Muscle of back (tissue), 3 donors: ENCODE measurements at regions not wholly inside any gene's neighbourhood (a gene's known extent, or its start where the extent isn't known, plus 50 kb on each side); places are given as distances from the start of the nearest gene placed in this dataset.

Experiments used
- DNase-seq, 3 donors: peaks; one replicate each; pipeline versions ENCODE4 v3.0.0 to v3.0.0-alpha.2; 2013

DNA sequence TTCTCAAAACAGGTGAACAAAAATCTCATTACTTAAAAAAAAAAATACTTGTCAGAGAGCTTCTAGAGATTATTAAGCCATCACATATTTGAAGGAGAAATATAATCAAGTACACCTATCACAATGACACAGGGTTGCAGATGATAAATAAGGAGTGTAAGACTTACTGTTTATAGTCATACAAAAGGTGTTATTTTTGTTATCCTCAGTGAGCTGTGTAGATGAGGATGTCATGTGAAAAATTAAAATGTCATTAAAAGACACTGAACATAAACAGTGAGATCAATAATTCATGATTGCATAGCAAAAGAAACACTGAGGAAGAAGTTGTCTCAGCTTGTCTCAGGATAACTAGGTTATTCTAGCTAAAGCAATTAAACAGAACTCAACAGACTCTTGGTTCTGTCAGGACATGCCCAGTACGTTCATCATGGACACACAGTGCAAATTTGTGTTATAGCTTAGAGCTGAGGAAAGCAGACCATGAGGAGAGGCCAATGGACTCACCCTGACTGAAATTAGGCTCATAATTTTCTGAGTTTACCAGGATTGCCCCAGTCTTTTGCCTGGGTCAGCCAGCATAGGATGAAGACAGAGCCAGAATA lies 1162.6 kb upstream of the C9orf72 start:
- DNase-seq = no peak

DNA sequence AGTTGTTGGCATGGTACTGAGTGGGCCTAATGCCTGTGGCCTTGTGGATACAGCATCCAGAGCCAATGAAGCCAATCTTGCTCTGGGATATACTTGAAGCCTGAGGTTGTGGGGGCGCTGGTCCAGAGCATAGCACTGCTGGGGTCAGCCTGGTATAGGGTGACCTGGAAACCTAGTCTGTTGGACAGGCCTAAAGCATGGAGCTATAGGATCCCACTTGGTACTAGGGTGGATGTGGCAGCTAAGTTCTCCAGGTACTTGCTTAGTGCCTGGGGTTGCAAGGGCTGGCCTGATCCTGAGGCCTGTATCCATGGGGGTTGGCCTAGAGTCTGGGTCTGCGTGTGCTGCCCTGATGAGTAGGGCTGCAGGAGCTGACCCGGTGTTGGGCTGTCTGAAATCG lies 1168.2 kb upstream of the C9orf72 start:
- DNase-seq = no peak

DNA sequence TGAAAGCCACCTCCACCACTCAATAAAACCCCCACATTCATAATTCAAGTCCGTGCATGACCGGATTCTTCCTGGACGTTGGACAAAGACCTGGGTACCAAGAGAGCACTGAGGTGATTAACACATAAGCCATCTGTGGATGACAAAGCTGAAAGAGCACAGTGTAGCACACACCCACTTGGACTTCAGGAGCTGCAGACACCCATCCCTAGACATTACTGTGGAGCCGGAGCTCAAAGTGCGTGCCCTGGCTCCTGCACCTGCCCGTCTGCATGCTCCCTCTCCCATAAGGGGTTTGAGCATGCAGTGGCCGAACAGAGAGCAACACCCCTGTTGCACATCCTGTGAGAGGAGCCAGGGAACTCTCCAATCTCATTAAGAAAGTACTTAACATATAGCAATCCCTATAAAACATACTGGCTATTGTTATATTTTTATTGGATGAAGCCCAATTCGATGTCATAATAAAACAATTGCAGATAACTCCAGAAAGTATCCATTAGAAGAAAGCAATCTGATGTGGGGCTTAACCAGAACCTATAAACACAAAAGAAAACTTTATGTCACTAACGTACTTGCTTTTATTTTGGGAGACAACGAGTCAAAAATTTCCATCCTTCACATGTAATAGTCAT lies 1174.2 kb upstream of the C9orf72 start:
- DNase-seq = peak; percentile 10 to 81 (median 12)

DNA sequence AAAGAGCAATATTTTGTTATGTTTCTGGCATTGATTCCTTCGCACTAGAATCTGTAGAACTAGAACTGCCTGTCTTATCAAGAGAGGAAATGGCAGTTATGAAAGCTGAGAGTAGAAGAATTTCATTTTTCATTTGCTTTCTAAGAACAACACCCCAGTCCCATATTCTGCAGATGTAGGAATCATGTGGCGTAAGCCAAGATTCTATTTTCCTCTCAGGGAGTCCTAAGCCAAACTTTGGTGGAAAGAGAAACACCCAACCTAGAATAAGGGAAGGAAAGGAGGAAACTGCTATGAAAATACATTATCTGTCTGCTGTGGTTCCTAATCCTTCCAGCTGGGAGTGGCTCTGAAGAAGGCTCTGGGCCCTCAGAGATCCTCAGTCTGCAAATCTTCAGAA lies 1176.9 kb upstream of the C9orf72 start:
- peak in 2 of 3 donors; percentile 22 to 72 for DNase-seq

DNA sequence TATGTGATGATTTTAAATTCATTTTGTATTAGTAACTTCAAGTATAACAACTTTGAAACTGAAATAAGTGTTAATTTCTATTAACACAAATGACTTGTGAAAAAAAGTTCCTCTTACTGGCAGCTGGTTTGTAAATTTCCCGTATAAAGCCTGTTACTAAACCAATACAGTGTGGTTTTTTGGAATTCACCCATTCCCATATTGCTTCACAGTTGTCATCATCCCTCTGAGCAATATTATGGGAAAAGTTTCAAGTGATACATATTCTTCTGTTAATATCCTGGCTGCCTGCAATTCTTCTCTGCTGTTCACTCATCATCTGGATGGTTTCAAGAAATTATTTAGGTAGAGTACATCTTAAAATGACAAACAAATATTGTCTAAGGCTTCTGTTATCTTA lies 1185.1 kb upstream of the C9orf72 start:
- DNase-seq = no peak

DNA sequence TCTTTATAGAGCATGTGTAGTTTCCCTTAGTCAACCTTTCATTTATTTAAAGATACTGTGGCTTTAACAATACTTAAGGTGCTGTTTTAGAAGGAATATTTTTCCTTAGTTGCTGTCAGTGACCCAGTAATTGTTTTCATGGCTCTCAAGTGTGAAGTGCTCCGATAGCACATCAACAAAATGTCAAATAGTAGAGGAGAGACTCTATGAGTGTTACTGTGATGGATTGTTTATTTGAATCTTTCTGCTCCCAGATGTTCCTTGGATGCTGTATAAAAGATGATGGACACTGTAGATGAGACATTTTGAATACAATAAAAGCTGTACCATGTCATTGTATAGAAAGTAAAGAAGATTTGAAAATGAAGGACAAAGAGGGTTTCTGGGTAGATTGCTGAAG lies 1185.7 kb upstream of the C9orf72 start:
- DNase-seq = no peak

DNA sequence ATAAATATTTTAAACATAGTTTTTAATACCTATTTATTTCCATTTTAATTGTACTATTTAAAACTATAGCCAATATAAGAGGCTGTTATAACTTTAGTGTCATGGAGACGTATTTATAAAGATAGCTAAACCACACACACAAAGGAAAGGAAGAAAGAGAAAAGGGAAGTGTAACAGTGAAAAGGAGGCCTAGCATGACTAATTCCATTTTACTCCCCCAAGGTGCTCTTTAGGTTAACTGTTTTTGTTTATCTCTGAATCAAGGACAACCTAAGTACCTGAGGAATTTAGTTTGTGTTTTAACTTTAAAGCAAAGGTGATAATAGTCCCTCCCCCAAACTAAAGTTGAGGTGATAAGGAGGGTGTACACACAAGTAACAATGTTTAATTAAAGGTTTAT lies 1188.9 kb upstream of the C9orf72 start:
- no peak for DNase-seq

DNA sequence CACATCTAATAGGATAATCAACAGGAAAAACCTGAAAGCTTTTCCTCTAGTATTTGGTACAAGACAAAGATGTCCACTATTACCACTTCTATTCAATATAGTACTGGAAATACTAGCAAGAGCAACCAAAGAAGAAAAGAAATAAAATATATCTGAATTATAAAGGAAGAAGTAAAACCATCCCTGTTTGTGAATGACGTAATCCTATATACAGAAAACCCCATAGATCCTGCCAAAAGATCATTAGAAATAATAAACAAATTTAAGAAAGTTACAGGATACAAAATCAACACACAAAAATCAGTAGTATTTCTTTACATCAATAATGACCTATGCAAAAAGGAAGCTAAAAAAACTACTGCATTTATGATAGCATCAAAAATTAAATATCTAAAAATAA lies 1191.3 kb upstream of the C9orf72 start:
- no peak for DNase-seq

DNA sequence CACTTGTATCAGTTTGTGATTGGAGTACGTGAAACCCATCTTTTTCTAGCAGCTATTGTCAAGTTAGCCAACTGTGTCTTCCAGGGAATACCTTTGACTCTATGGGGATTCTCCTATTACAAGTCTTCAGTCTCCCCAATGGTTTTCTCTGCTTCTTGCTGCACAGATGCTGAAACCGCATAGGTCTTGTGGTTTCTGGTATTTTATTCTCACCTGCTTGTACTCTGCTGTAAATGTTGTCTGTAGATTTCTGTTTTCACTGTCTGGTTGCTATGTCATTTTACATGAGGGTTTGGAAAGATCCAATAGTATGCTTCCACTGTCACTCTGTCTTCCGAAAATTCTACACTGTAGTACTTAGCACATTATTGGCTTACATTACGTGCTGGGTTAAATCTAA lies 1196.9 kb upstream of the C9orf72 start:
- no peak for DNase-seq

DNA sequence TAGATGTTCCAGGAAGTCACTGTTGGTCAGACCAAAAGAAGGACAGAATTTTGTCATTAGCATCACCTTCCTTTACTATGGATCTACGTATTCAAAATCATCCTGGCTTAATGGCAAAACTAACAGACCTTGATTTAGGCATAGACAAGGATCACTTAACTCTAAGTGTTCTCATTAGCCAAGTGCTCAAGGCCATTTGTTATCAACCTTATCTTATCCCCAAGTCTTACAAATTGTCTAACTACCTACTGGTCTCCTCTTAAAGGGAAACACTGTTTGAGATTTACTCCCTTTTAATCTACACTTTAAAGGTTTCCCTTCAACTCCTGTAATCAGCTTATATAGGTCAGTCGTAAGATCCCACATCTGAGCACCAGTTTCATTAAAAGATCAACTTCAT lies 1197.5 kb upstream of the C9orf72 start:
- no peak for DNase-seq

DNA sequence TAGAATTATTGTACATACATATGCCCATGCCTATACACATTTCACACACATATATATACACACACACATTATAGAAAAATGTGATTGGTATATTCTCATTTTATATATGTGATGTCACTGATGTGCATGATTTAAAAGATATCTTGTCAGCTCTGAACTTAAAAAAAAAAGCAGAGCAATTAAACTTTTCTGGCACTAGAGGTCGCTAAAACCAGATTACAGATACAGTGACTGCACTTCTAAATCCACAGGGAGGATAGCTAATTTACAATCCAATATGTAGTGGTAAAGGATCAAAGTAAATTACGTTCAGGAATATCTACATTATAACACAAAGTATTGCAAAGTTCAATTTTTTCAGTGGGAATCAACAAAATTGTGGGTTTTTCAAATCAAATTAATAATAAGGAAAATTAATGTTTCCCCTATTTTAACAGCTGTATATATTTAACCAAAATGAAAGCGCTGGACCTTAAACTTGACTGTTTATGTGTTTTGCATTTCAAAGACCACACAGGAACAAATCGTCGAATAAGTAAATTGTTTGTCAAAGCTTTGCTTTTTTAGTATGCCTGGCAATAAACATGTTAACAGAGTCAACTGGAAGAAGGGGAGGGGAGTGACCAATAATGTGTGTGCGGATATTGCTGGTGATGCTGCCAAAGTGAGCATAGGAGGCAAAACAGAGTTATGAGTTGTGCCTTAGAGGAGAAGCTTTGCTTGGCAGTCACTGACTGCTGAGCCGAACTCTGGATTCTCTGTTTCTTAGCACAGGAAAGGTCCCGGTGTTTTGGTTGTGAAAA lies 1201.4 kb upstream of the C9orf72 start:
- DNase-seq = peak in 1 of 3 donors; percentile 45

DNA sequence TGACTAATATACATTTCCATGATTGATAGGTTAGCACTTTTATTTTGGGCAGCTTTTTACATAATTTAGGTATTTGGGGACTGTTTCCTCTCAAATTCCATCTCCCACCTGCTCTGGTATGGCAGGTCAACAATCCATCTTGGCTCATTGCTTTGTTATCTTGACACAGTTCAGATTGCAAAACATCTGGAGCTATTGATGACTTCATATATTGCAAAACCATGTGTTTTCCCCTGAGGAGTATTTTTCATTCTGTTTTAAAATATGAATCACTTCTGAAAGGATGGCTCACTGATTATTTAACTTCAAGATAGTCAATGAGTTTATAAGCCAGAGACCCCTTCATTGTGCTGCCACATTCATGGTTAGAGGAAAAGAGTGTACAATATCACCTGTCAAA lies 1206.0 kb upstream of the C9orf72 start:
- DNase-seq = peak in 2 of 3 donors; percentile 14 to 76

DNA sequence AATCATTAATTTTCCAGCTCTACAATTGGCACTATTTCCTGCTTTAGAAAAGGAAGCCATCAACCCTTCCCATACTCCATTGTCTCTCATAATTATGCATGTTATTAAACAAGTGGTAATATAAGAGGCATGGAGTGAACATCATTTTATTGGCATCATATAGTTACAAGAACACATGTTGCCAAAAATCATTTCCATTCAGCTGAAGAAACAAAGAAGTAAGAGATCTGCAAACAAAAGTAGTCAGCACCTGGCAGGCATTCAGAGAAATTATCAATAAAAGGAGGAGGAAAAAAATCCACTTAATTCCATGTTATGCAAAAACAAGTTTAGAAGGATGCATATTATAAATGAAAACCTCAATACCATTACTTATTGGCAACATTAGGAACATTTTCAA lies 1208.2 kb upstream of the C9orf72 start:
- DNase-seq = peak in 1 of 3 donors; percentile 46

DNA sequence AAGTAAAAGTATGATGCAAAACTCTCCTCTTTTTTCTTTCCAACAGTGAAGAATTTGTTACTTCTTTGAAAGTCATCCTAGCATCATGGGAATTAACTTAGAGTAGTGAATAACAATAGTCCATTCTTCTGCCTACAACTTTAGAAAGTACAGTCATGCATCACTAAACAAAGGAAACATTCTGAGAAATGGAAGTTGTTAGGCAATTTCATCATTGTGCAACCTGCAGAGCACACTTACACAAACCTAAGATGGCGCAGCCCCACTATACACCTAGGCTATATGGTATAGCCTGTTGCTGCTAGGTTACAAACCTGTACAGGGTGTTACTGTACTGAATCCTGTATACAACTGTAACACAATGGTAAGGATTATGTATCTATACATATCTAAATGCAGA lies 1209.3 kb upstream of the C9orf72 start:
- DNase-seq = peak in 1 of 3 donors; percentile 5

DNA sequence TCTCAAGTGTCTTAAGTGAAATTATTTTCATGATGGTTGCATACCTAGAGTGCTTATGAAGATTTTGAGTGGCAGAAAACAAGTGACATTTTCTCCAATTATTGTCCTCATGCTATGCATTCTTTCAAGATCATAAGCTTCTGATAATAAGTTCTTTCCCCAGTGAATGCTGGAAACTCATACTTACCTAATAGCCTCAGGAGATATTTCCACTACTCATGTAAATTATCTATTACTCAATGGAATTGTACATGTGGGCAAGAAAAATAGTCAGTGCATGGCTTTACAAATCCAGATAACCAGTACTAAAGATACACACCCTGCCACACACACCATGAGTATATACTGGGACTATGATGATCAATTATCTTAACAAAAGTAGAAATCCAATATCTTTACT lies 1219.4 kb upstream of the C9orf72 start:
- no peak for DNase-seq

DNA sequence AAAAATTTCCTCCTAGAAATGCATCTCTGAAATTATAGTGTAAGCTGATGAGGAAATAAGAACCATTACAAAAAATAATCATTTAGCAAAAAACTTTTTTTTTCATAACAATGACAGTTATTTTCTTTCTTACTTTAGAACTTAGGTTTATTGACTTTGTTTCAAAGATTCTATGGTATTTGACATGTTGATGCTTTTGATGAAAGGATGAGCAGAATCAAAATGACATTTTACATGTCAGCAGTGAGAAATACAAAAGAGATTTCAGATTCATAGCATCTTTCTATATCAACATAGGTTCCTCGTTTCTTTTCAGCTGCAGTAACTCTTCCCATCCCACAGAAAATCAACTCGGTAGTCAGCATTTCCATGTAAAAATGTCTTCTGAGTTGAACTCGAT lies 1226.6 kb upstream of the C9orf72 start:
- DNase-seq = no peak

DNA sequence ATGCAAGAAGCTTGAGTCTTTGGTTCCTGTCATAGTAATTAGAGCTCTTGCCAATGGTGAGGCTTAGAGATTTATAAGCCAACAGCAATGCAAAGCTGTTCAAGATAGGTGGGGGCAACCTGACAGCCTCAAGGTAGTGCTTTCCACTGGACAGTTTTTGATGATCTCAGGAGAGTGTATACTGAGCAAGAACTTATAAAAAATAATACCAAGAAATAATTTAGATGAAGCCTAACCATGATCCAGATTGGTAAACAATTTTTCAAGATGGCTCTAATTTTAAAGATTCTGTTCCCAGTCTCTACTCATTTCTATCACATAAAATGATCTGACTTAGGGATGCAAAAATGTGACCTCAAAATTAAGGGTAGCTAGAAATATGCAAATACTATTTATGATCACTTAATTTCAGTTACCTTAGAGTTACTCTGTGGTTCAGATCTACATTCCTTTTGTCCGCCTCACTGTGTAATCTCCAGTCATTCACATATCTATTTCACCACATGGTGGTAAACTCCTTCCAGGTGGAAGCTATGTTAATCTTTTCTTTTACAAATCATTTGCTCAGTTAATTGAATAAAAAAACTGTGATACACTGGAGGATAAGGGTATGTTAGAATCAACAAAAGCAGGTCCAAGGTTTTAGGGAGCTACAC lies 1228.0 kb upstream of the C9orf72 start:
- DNase-seq = no peak

DNA sequence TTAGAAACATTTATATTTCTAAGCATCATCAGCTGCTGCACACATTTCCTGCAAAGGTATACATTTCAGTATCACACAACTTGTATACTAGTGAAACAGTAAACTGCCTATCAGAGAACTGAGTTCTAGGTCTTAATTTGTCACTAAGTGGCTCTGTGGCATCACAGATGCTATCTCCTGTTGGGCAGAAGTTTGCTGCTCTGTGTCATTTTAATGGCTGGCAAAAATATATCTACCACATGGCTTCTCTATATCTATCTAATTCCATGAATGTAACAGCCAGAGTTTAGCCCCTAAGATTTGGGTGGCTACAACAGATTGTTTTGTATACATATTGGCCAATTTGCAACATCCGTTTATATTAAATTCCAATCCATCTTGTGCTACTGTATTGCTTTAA lies 1231.9 kb upstream of the C9orf72 start:
- no peak for DNase-seq

DNA sequence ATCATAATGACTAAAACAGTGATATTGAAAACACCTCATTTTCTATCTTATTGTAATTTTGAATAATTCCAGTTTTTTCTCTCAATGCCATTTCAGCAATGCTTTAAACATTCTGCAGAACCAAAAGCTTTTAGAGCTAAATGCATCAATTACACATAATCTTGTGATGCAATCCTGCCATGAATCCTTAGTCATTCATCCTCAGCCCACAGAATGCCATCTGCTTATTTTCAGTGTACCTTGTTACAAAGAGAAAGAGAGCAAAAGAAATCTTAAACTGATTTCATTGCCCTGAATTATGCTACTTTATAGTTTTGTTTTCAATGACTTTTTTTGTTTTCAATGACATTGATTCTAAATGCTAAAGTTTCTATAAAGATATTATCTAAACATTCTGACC lies 1234.8 kb upstream of the C9orf72 start:
- no peak for DNase-seq

DNA sequence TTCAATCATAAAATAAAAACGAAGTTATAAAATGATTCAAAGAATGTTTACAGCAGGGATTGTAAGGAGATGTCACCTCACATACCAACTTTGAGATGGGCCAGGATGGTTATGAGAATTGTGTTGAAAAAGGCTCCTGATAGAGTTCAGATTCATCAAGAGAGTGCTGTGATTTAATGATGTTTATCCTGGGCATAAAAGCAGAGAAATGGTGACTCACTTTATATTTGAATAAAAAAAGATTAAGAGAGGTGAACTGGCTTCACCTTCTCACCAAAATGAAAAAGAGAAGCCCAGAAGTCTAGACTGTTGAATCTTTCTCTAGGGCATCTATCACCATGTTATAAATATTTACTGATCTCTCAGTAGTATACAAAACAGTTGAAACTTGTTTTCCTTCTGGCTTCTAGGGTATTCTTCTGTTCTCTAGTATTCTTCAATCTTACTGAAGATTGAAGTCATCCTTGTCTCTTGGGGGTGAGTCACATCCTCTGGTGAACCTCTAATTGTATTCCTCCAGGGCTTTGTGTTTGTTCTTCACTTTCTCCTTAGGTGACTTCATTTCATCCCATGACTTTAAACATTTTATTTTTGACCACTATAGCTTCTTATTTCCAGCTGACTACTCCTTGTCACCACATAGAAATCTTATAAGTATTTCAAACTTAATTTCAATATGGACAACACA lies 1237.3 kb upstream of the C9orf72 start:
- DNase-seq = no peak

DNA sequence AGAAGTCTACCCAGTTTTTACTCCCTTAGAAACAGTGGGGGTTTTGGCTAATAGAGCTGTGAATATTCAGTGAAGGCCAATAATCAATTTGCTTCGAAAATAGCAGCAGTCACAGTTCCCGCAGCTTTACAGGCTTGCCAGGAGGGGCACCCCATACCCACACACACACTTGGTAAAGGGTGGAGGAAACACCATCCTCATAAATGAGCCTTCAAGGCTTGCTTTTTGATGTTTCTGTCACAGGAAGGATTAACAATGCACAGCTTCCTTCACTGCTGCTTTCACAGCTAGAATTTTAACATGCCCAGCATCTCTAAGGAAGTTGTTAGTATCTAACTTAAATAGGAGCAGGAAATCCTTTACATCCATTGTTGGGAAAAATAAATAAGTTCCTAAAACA lies 1247.5 kb upstream of the C9orf72 start:
- no peak for DNase-seq

DNA sequence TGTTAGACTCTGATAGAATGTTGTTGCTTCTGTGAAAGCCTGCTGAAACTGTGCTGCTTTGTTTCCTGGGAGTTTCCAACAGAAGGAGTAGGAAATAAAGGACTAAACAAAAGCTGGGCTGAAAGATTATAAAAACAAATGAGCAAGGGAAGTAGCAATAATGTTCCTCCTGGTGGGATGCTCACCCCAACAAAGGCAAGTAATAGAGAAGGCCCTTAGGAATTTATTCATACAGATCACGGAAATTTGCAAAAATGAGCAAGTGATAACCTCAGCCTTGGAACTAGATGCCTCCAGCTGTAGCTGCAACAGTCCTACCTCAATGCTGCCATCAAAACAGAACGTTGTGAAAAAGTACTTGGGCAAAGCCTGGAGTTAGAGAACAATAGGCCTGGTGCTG lies 1248.0 kb upstream of the C9orf72 start:
- DNase-seq = no peak
